Hepatocyte (in vitro differentiated cells): ENCODE measurements at regions not wholly inside any gene's neighbourhood (a gene's known extent, or its start where the extent isn't known, plus 50 kb on each side); places are given as distances from the start of the nearest gene placed in this dataset.
"Not testable (repeated sequence)": the region's sequence is repeated elsewhere in the genome, so short reads cannot be mapped to it uniquely, and the experiment has no call there.

Source experiments
- DNase-seq: peaks from one replicate; pipeline ENCODE4 v3.0.0-alpha.2; 2016; ENCODE audit warnings: low spot score
- H2AFZ ChIP-seq: fragments of 200-600 bp; sonication (generic); 2 replicates; pipeline ENCODE4 v1.6.0; 2016; ENCODE audit warnings: antibody characterized with exemption, mild to moderate bottlenecking
- H3K27ac ChIP-seq: fragments of 200-600 bp; sonication (generic); 2 replicates; pipeline ENCODE4 v1.5.1; 2016; ENCODE audit warnings: mild to moderate bottlenecking
- H3K27me3 ChIP-seq: fragments of 200-600 bp; sonication (generic); 2 replicates; pipeline ENCODE4 v1.6.1; 2016
- H3K36me3 ChIP-seq: fragments of 200-600 bp; sonication (generic); replicated peaks from 2 replicates; pipeline ENCODE4 v1.5.1; 2016; ENCODE audit warnings: low read depth; ENCODE audit not compliant: insufficient read depth
- H3K4me1 ChIP-seq: fragments of 200-600 bp; sonication (generic); 2 replicates; pipeline ENCODE4 v1.5.1; 2016; ENCODE audit warnings: mild to moderate bottlenecking, moderate library complexity; ENCODE audit not compliant: insufficient read depth
- H3K4me2 ChIP-seq: fragments of 200-600 bp; sonication (generic); 2 replicates; pipeline ENCODE4 v1.6.0; 2016
- H3K4me3 ChIP-seq: fragments of 200-600 bp; sonication (generic); 2 replicates; pipeline ENCODE4 v1.5.1; 2016; ENCODE audit warnings: mild to moderate bottlenecking
- H3K79me2 ChIP-seq: fragments of 200-600 bp; sonication (generic); 2 replicates; pipeline ENCODE4 v1.6.0; 2017; ENCODE audit warnings: mild to moderate bottlenecking
- H3K9me2 ChIP-seq: fragments of 200-600 bp; sonication (generic); replicated peaks from 2 replicates; pipeline ENCODE4 v1.6.0; 2017; ENCODE audit warnings: mild to moderate bottlenecking; ENCODE audit not compliant: insufficient read depth
- H3K9me3 ChIP-seq: fragments of 200-600 bp; sonication (generic); 2 replicates; pipeline ENCODE4 v1.5.1; 2016; ENCODE audit warnings: low read depth, mild to moderate bottlenecking
- H4K20me1 ChIP-seq: fragments of 200-600 bp; sonication (generic); 2 replicates; pipeline ENCODE4 v1.6.0; 2016; ENCODE audit warnings: mild to moderate bottlenecking; ENCODE audit not compliant: insufficient read depth, poor library complexity, severe bottlenecking
- CTCF ChIP-seq: fragments of 200-600 bp; sonication (generic); IDR thresholded peaks from 2 replicates; pipeline ENCODE4 v1.5.1; 2016; ENCODE audit warnings: antibody characterized with exemption, mild to moderate bottlenecking; ENCODE audit not compliant: poor library complexity
- EZH2 ChIP-seq: fragments of 200-600 bp; sonication (generic); IDR thresholded peaks from 2 replicates; pipeline ENCODE4 v1.6.1; 2016; ENCODE audit warnings: antibody characterized with exemption, mild to moderate bottlenecking, borderline replicate concordance
- EZH2phosphoT487 ChIP-seq: fragments of 200-600 bp; sonication (generic); IDR thresholded peaks from one replicate; pipeline ENCODE4 v1.6.1; 2018; ENCODE audit warnings: antibody characterized with exemption, mild to moderate bottlenecking, low read depth, moderate library complexity; ENCODE audit not compliant: unreplicated experiment, severe bottlenecking
- WGBS: methylation state at CpG from one replicate; pipeline ENCODE4 v1.1.6; 2016; ENCODE audit warnings: low lambda C conversion rate; ENCODE audit errors: missing lambda C conversion rate; 5-methylcytosine and 5-hydroxymethylcytosine counted together

GRCh38 chr5:102069974-102070373, 226.1 kb downstream of the SLCO4C1 start:
- no peak overlapping the region for H2AFZ ChIP-seq
- DNase-seq: no peak
- no peak overlapping the region for H3K4me2 ChIP-seq
- H3K4me3 ChIP-seq: no peak overlapping the region
- H4K20me1 ChIP-seq: no peaks in the 10 kb centered on the region
- TF ChIP-seq EZH2 (no peak), EZH2phosphoT487 (no peak), CTCF (no peak)
- no peaks in the 10 kb centered on the region for H3K36me3 ChIP-seq
- H3K79me2 ChIP-seq: no peaks in the 10 kb centered on the region
- no peaks in the 10 kb centered on the region for H3K27me3 ChIP-seq
- 67% methylated on average over 3 of the region's 3 CpGs for WGBS
- no peak overlapping the region for H3K27ac ChIP-seq
- no peaks in the 10 kb centered on the region for H3K9me3 ChIP-seq
- no peaks in the 10 kb centered on the region for H3K4me1 ChIP-seq
- no peaks in the 10 kb centered on the region for H3K9me2 ChIP-seq

- Histone ChIP-seq H3K4me2 (no peak overlapping the region), H3K4me1 (no peaks in the 10 kb centered on the region), H3K27me3 (no peaks in the 10 kb centered on the region), H3K27ac (no peak overlapping the region), H4K20me1 (no peaks in the 10 kb centered on the region), H2AFZ (no peak overlapping the region), H3K9me2 (no peaks in the 10 kb centered on the region), H3K36me3 (no peaks in the 10 kb centered on the region), H3K9me3 (no peaks in the 10 kb centered on the region), H3K79me2 (no peaks in the 10 kb centered on the region), H3K4me3 (no peak overlapping the region)
- no peak for DNase-seq
- TF ChIP-seq EZH2 (no peak), EZH2phosphoT487 (no peak), CTCF (no peak)
- WGBS: 40% methylated on average over 3 of the region's 3 CpGs
These were observed 227.2 kb downstream of the SLCO4C1 start for GRCh38 chr5:102068870-102069269.

- Histone ChIP-seq H3K27ac (no peak overlapping the region), H3K9me2 (no peaks in the 10 kb centered on the region), H3K9me3 (no peaks in the 10 kb centered on the region), H3K4me2 (no peak overlapping the region), H3K79me2 (no peaks in the 10 kb centered on the region), H2AFZ (peak overlapping the region; percentile 31), H3K36me3 (no peaks in the 10 kb centered on the region), H3K4me1 (peaks cover 8% of the 10 kb centered on the region), H4K20me1 (no peaks in the 10 kb centered on the region), H3K27me3 (no peaks in the 10 kb centered on the region), H3K4me3 (no peak overlapping the region)
- TF ChIP-seq EZH2phosphoT487: no peak
- no peak for TF ChIP-seq EZH2
- no peak for TF ChIP-seq CTCF
- no peak for DNase-seq
These were observed 246.6 kb downstream of the SLCO4C1 start for GRCh38 chr5:102049517-102049916.

- Histone ChIP-seq H3K36me3 (no peaks in the 10 kb centered on the region), H3K9me2 (no peaks in the 10 kb centered on the region), H2AFZ (no peak overlapping the region), H3K9me3 (no peaks in the 10 kb centered on the region), H3K4me2 (no peak overlapping the region), H3K4me1 (peaks cover 8% of the 10 kb centered on the region), H3K79me2 (no peaks in the 10 kb centered on the region), H3K4me3 (no peak overlapping the region), H4K20me1 (no peaks in the 10 kb centered on the region), H3K27ac (no peak overlapping the region), H3K27me3 (no peaks in the 10 kb centered on the region)
- TF ChIP-seq CTCF: no peak
- no peak for TF ChIP-seq EZH2phosphoT487
- TF ChIP-seq EZH2: no peak
- WGBS: 97% methylated on average over 1 of the region's 1 CpG
- DNase-seq: no peak
These were observed 247.1 kb downstream of the SLCO4C1 start for GRCh38 chr5:102048940-102049339.

- not testable (repeated sequence) for DNase-seq, H3K9me2 ChIP-seq, H3K79me2 ChIP-seq, H4K20me1 ChIP-seq, H3K27ac ChIP-seq, H3K4me2 ChIP-seq, H3K36me3 ChIP-seq, H2AFZ ChIP-seq, H3K4me1 ChIP-seq, H3K27me3 ChIP-seq, H3K9me3 ChIP-seq, H3K4me3 ChIP-seq
These were observed 249.0 kb downstream of the SLCO4C1 start for GRCh38 chr5:102047073-102047472.
